IPS-18a (cell line): ENCODE measurements at regions not wholly inside any gene's neighbourhood (a gene's known extent, or its start where the extent isn't known, plus 50 kb on each side); places are given as distances from the start of the nearest gene placed in this dataset.

ENCODE experiments used
- H3K27ac ChIP-seq: one replicate; pipeline ENCODE4 v1.5.1; 2013; ENCODE audit warnings: low read length
- H3K27me3 ChIP-seq: one replicate; pipeline ENCODE4 v1.6.1; 2013; ENCODE audit warnings: mild to moderate bottlenecking, low read length; ENCODE audit not compliant: control insufficient read depth, insufficient read depth
- H3K36me3 ChIP-seq: one replicate; pipeline ENCODE4 v1.6.1; 2013; ENCODE audit warnings: low read depth, low read length; ENCODE audit not compliant: control insufficient read depth
- H3K4me1 ChIP-seq: one replicate; pipeline ENCODE4 v1.6.1; 2013; ENCODE audit warnings: low read depth, low read length; ENCODE audit not compliant: control insufficient read depth
- H3K4me3 ChIP-seq: one replicate; pipeline ENCODE4 v1.5.1; 2013; ENCODE audit warnings: low read length
- H3K9ac ChIP-seq: one replicate; pipeline ENCODE4 v1.6.1; 2013; ENCODE audit warnings: mild to moderate bottlenecking, low read length, moderate library complexity
- H3K9me3 ChIP-seq: one replicate; pipeline ENCODE4 v1.6.1; 2013; ENCODE audit warnings: low read depth, low read length; ENCODE audit not compliant: control insufficient read depth

DNA sequence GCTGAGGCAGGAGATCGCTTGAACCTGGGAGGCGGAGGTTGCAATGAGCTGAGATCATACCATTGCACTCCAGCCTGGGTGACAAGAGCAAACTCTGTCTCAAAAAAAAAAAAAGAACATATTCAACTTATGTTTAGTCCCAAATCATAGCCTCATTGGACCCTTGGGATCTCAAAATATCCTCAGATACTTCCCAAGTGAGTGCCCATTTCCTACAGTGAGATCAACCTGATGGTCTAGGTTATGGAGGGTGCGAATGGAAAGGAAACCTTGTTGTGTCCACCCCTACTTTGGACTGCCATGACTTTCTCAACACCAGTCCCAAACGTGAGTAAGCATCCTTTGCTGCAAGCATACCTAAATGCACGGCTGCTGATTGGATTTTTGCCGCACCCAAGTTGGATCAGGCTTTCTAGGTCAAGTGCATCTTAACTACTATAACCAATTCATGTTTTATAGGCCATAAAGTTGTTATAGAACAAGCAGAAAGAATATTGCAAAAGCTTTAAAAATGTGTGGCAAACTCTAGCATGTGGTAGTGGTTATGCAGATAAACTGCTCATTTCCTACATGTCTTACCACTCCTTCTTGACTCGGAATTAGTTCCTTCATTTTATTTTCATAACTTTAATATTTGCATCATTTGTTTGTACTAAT, 131.2 kb downstream of the PLEKHG1 start:
- H3K27me3 ChIP-seq: no peaks in the 10 kb centered on the region
- no peak overlapping the region for H3K9ac ChIP-seq
- H3K4me1 ChIP-seq: no peaks in the 10 kb centered on the region
- H3K9me3 ChIP-seq: no peaks in the 10 kb centered on the region
- no peak overlapping the region for H3K27ac ChIP-seq
- no peaks in the 10 kb centered on the region for H3K36me3 ChIP-seq
- H3K4me3 ChIP-seq: no peak overlapping the region

DNA sequence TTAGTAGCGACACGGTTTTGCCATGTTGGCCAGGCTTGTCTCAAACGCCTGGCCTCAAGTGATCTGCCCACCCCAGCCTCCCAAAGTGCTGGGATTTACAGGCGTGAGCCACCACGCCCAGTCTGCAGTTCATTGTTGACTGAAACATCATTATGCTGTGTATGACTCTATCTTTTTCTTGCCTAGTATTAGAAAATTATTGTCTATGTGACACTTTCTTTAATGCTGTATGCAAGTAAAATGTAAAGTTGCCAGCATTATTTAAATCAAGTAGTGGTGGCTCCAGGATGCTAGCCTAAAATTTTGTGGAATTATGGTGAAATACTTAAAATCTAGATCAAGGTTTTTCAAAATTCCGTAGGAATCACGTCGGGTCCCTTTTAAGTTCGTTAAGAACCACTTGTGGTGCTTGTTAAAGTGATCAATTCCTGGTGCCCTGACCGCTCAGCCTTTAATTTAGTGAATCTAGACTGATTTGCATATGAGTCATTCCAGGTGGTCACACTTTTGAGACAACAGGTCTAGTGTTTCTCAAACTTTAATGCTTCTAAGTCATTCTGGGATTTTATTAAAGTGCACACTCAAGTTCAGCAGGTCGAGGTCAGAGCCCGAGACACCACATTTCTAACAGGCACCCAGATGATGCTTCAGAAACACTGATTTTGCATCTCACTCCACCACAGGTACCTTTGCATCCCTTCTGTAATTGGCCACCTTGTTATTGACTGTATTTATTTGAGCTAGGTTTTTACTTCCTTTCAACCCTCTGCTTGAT, 132.6 kb upstream of the MTHFD1L start:
- Histone ChIP-seq H3K9me3 (no peaks in the 10 kb centered on the region), H3K9ac (no peak overlapping the region), H3K27me3 (no peaks in the 10 kb centered on the region), H3K4me3 (no peak overlapping the region), H3K27ac (no peak overlapping the region), H3K36me3 (no peaks in the 10 kb centered on the region), H3K4me1 (no peaks in the 10 kb centered on the region)

DNA sequence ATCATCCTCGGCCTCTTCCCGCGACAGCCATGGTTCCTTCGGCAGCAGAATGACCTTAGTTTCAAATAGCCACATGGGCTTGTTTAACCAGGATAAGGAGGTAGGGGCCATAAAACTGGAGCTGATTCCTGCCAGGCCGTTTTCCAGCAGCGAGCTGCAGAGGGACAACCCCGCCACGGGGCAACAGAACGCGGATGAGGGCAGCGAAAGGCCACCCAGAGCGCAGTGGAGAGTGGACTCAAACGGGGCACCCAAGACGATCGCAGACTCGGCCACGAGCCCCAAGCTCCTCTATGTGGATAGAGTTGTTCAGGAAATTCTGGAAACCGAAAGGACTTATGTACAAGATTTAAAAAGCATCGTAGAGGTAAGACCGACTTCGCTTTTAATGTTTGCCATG, 131.8 kb upstream of the MTHFD1L start:
- Histone ChIP-seq H3K9me3 (no peaks in the 10 kb centered on the region), H3K9ac (no peak overlapping the region), H3K27me3 (no peaks in the 10 kb centered on the region), H3K36me3 (no peaks in the 10 kb centered on the region), H3K4me3 (no peak overlapping the region), H3K27ac (no peak overlapping the region), H3K4me1 (no peaks in the 10 kb centered on the region)

DNA sequence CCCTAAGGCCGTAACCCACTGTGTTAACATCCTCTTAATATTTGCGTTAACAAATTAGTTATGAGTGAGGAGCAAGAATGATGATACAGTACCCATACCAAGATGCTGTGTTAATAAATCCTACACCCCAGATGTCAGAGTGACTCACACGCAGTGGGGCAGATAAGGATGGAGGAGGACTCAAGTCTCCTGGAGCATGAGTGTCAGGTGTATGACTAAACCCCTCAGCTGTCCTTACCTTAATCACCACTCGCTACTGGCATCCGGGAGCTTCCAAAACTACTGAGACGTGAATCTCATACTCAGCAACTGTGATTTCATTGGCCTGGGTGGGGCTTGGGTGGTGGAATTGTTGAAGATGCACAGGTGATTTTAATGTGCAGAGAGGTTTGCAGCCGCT, 131.3 kb upstream of the MTHFD1L start:
- Histone ChIP-seq H3K9ac (no peak overlapping the region), H3K36me3 (no peaks in the 10 kb centered on the region), H3K4me3 (no peak overlapping the region), H3K27ac (no peak overlapping the region), H3K27me3 (no peaks in the 10 kb centered on the region), H3K9me3 (no peaks in the 10 kb centered on the region), H3K4me1 (no peaks in the 10 kb centered on the region)

DNA sequence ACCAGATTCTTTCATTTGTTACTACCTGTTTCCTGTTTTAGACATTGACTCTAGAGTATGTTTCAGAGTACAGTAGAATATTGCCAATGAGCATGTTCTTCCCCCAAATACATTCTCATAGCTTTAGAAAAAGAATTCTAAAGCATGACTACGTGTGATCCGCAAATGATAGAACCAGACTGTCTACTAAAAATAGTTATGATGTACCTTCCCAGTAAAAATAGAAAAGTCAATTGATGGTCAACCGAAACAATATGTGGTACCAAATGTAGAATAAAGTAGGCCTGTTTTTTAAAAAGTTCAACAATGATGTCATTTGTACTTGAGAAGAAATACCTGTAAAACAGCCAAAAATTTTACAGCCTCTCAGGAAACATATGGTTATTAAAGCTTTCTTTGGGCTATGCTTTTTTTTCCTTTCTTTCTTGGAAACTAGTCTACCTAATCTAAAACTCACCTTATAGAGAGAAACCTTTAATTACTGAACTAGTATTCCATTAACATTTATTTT, 130.1 kb upstream of the MTHFD1L start:
- H3K27ac ChIP-seq: no peak overlapping the region
- H3K9ac ChIP-seq: no peak overlapping the region
- no peaks in the 10 kb centered on the region for H3K27me3 ChIP-seq
- H3K9me3 ChIP-seq: no peaks in the 10 kb centered on the region
- no peaks in the 10 kb centered on the region for H3K36me3 ChIP-seq
- H3K4me1 ChIP-seq: no peaks in the 10 kb centered on the region
- H3K4me3 ChIP-seq: no peak overlapping the region

- Histone ChIP-seq H3K4me3 (no peak overlapping the region), H3K27ac (no peak overlapping the region), H3K9ac (no peak overlapping the region), H3K9me3 (no peaks in the 10 kb centered on the region), H3K27me3 (no peaks in the 10 kb centered on the region), H3K36me3 (no peaks in the 10 kb centered on the region), H3K4me1 (no peaks in the 10 kb centered on the region)
Measured at GRCh38 chr6:150738092-150738629, 127.3 kb upstream of the MTHFD1L start.

GRCh38 chr6:150739711-150740349, 125.7 kb upstream of the MTHFD1L start:
- Histone ChIP-seq H3K27me3 (no peaks in the 10 kb centered on the region), H3K36me3 (no peaks in the 10 kb centered on the region), H3K4me3 (no peak overlapping the region), H3K9ac (no peak overlapping the region), H3K9me3 (no peaks in the 10 kb centered on the region), H3K27ac (no peak overlapping the region), H3K4me1 (no peaks in the 10 kb centered on the region)

- Histone ChIP-seq H3K4me3 (no peak overlapping the region), H3K36me3 (no peaks in the 10 kb centered on the region), H3K9me3 (no peaks in the 10 kb centered on the region), H3K9ac (no peak overlapping the region), H3K4me1 (no peaks in the 10 kb centered on the region), H3K27me3 (no peaks in the 10 kb centered on the region), H3K27ac (no peak overlapping the region)
Measured at GRCh38 chr6:150740453-150740852, 125.0 kb upstream of the MTHFD1L start.

DNA sequence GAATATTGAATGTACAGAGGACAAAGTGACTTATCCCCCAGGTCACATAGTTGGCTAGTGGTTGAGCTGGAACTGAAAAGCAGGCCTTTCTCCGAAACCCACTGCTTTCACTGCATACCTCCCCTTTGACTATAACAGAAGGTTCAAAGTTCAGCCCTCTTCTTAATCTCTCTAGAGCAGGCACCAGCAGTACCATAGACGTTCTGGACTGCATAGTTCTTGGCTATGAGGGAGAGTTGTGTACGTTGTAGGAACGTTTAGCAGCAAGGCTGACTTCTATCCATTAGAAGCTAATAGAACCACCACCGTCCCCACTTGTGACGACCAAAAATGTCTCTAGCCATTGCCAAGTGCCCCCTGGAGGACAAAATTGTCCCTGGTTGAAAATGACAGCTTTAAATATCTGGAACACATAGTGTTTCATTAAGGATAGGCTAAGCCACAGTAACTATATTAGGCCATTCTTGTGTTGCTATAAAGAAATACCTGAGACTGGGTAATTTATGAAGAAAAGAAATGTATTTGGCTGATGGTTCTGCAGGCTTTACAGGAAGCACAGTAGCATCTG, 123.8 kb upstream of the MTHFD1L start:
- Histone ChIP-seq H3K27ac (no peak overlapping the region), H3K4me3 (no peak overlapping the region), H3K27me3 (no peaks in the 10 kb centered on the region), H3K9ac (no peak overlapping the region), H3K36me3 (no peaks in the 10 kb centered on the region), H3K9me3 (no peaks in the 10 kb centered on the region), H3K4me1 (no peaks in the 10 kb centered on the region)

GRCh38 chr6:150744522-150745260, 120.8 kb upstream of the MTHFD1L start:
- H3K4me3 ChIP-seq: no peak overlapping the region
- H3K9me3 ChIP-seq: no peaks in the 10 kb centered on the region
- H3K9ac ChIP-seq: no peak overlapping the region
- H3K36me3 ChIP-seq: no peaks in the 10 kb centered on the region
- no peaks in the 10 kb centered on the region for H3K4me1 ChIP-seq
- no peaks in the 10 kb centered on the region for H3K27me3 ChIP-seq
- no peak overlapping the region for H3K27ac ChIP-seq

DNA sequence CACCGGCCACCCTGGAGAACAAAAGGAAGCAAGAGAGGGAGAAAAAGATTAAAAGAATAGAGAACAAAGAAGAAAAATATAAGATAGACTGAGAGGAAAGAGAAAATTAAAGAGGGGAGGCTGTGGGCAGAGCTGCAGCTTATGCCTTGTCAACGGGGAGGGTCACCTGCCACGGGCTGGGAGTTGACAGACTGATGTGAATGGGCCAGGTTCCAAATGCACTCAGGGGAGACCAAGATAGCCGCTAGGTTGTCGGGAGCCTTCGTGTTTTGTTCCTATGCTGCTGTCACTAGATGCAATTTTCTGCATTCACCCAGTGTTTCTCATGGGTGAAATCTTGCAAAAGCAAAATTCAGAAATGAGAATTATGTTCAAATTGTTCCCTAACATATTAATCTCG, 119.6 kb upstream of the MTHFD1L start:
- H3K9ac ChIP-seq: no peak overlapping the region
- H3K27ac ChIP-seq: no peak overlapping the region
- H3K27me3 ChIP-seq: no peaks in the 10 kb centered on the region
- no peaks in the 10 kb centered on the region for H3K9me3 ChIP-seq
- no peak overlapping the region for H3K4me3 ChIP-seq
- no peaks in the 10 kb centered on the region for H3K4me1 ChIP-seq
- no peaks in the 10 kb centered on the region for H3K36me3 ChIP-seq
